ENCODE measurements at regions not wholly inside any gene's neighbourhood (a gene's known extent, or its start where the extent isn't known, plus 50 kb on each side); places are given as distances from the start of the nearest gene placed in this dataset.

GRCh38 chr13:90933097-90933826 is 414.2 kb upstream of the MIR17HG start:
- TF ChIP-seq EZH2 (IDR thresholded peaks at IDR 0.05): no peak
- no peak for TF ChIP-seq CTCF (IDR thresholded peaks at IDR 0.05)
- no peak for TF ChIP-seq EZH2phosphoT487 (IDR thresholded peaks at IDR 0.05)

Data from neural progenitor cell (in vitro differentiated cells).